DOHH2 (cell line): ENCODE measurements at regions not wholly inside any gene's neighbourhood (a gene's known extent, or its start where the extent isn't known, plus 50 kb on each side); places are given as distances from the start of the nearest gene placed in this dataset.

Experiments
- EZH2phosphoT487 ChIP-seq: fragments of 200-600 bp; sonication (generic); IDR thresholded peaks from 2 replicates; pipeline ENCODE4 v1.6.1; 2017; ENCODE audit warnings: borderline replicate concordance, mild to moderate bottlenecking, antibody characterized with exemption, low read length, moderate library complexity, mixed read lengths
- TF ChIP-seq, protein P1 (sequence below): fragments of 200-600 bp; sonication (generic); IDR thresholded peaks from one replicate; pipeline ENCODE4 v1.5.1; 2014; ENCODE audit warnings: antibody characterized with exemption, mild to moderate bottlenecking, low read depth, low read length; ENCODE audit not compliant: poor library complexity, severe bottlenecking

DNA sequence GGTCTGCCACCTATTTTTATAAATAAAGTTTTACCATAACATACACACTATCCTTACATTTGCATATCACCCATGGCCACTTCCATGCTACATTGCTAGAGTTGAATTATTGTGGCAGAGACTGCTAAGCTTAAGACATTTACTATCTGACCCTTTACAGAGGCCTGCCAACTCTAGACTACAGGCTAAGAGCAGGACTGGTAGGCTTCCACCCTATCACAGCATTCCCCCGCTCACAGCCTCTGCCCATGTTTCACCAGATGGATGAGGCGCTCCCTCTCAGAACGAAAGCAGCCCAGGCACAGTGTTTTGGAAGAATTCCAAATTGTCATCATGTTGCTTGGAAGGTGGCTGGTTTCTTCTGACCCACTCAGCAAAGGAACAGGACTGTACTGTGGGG, 91.7 kb upstream of the SLC35G4 start:
- TF ChIP-seq, protein P1, sequence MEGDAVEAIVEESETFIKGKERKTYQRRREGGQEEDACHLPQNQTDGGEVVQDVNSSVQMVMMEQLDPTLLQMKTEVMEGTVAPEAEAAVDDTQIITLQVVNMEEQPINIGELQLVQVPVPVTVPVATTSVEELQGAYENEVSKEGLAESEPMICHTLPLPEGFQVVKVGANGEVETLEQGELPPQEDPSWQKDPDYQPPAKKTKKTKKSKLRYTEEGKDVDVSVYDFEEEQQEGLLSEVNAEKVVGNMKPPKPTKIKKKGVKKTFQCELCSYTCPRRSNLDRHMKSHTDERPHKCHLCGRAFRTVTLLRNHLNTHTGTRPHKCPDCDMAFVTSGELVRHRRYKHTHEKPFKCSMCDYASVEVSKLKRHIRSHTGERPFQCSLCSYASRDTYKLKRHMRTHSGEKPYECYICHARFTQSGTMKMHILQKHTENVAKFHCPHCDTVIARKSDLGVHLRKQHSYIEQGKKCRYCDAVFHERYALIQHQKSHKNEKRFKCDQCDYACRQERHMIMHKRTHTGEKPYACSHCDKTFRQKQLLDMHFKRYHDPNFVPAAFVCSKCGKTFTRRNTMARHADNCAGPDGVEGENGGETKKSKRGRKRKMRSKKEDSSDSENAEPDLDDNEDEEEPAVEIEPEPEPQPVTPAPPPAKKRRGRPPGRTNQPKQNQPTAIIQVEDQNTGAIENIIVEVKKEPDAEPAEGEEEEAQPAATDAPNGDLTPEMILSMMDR = no peak
- TF ChIP-seq EZH2phosphoT487 = no peak
